B cell (primary cell): ENCODE measurements at regions not wholly inside any gene's neighbourhood (a gene's known extent, or its start where the extent isn't known, plus 50 kb on each side); places are given as distances from the start of the nearest gene placed in this dataset.

Experiments used
- CTCF ChIP-seq: fragments of 200-600 bp; IDR thresholded peaks from one replicate; pipeline ENCODE4 v1.8.0; 2022; ENCODE audit warnings: antibody characterized with exemption, mild to moderate bottlenecking
- EZH2 ChIP-seq: IDR thresholded peaks from 2 replicates; pipeline ENCODE4 v1.6.1; 2012; ENCODE audit warnings: borderline replicate concordance, low read depth, mild to moderate bottlenecking, moderate library complexity, low read length; ENCODE audit not compliant: insufficient read depth, poor library complexity, severe bottlenecking

- no peak for TF ChIP-seq CTCF
- no peak for TF ChIP-seq EZH2
Observed at GRCh38 chr1:90486134-90486824, 230.8 kb downstream of the BARHL2 start.
